Heart right ventricle (tissue), 16 donors: ENCODE measurements at regions not wholly inside any gene's neighbourhood (a gene's known extent, or its start where the extent isn't known, plus 50 kb on each side); places are given as distances from the start of the nearest gene placed in this dataset.
"Not testable (repeated sequence)": the region's sequence is repeated elsewhere in the genome, so short reads cannot be mapped to it uniquely, and the experiment has no call there.

Experiments used
- ATAC-seq, 8 donors: fragments of 200-7000 bp; cut with Tn5 transposase; one replicate each; pipeline ENCODE4 v1.9.1; 2020; ENCODE audit warnings: mild to moderate bottlenecking in 8 of 8, moderate library complexity in 8 of 8, moderate number of reproducible peaks in 1 of 8
- DNase-seq, 2 donors: peaks; one replicate each; pipeline ENCODE4 v3.0.0-alpha.2; 2020
- H3K27ac ChIP-seq, 10 donors: fragments of 200-600 bp; sonication (generic) in 2 of 10; one replicate each; pipeline versions ENCODE4 v1.5.0 to v1.8.0; 2020 to 2022; ENCODE audit warnings: mild to moderate bottlenecking in 3 of 10
- H3K27me3 ChIP-seq, 7 donors: fragments of 200-600 bp; one replicate each; pipeline ENCODE4 v1.8.0; 2021 to 2022; ENCODE audit warnings: mild to moderate bottlenecking in 2 of 7
- H3K36me3 ChIP-seq, 9 donors: fragments of 200-600 bp; sonication (generic) in 1 of 9; one replicate each; pipeline versions ENCODE4 v1.5.0 to v1.8.0; 2020 to 2022; ENCODE audit warnings: mild to moderate bottlenecking in 2 of 9
- H3K4me1 ChIP-seq, 9 donors: fragments of 200-600 bp; sonication (generic) in 1 of 9; one replicate each; pipeline versions ENCODE4 v1.5.0 to v1.8.0; 2020 to 2022; ENCODE audit warnings: mild to moderate bottlenecking in 4 of 9
- H3K4me3 ChIP-seq, 10 donors: fragments of 200-600 bp; sonication (generic) in 2 of 10; one replicate each; pipeline versions ENCODE4 v1.5.0 to v1.8.0; 2020 to 2022; ENCODE audit warnings: mild to moderate bottlenecking in 7 of 10, moderate library complexity in 2 of 10
- H3K9me3 ChIP-seq, 11 donors: fragments of 200-600 bp in 10 of 11; sonication (generic) in 2 of 11; one replicate each; pipeline versions ENCODE4 v1.5.0 to v1.8.0; 2013 to 2022; ENCODE audit warnings: mild to moderate bottlenecking in 2 of 11, control low read depth in 1 of 11, moderate library complexity in 1 of 11
- WGBS, 2 donors: extraction: QIAGEN DNeasy Blood & Tissue Kit; methylation state at CpG; one replicate each; pipeline ENCODE4 v1.1.7; 2013; ENCODE audit warnings: inconsistent platforms in 1 of 2; 5-methylcytosine and 5-hydroxymethylcytosine counted together
- intact Hi-C, 10 donors: fragments of 100-400 bp; cut with DNase I; formaldehyde crosslinking; loops; one replicate each; pipeline versions ENCODE4 v1.11.1 to v1.14.2; 2022
- TF ChIP-seq, protein P1 (sequence below), 9 donors: fragments of 200-600 bp; sonication (generic) in 2 of 9; IDR thresholded peaks; one replicate each; pipeline versions ENCODE4 v1.5.0 to v1.8.0; 2021 to 2022; ENCODE audit warnings: antibody characterized with exemption in 9 of 9, mild to moderate bottlenecking in 5 of 9, moderate library complexity in 1 of 9
- donor health status: Arrhythmogenic right ventricular cardiomyopathy.
- donor health status: ischemic (EF 13 %, LVEDD 7.1; RV severe dilation, severe dysfunction).
- donor health status: healthy with polysubstance abuse.
- donor health status: DM: no; HTN: yes; CAD: no.
- donor health status: DM: no; HTN: no; CAD: no.
- donor health status: ischemic (EF 25% LVEDD 6.9; RV normal size, moderate dysfunction).
- donor health status: ischemic (EF 25% LVEDD 5.7; RV mildly dilated, moderate dysfunction).
- donor health status: healthy.
- donor health status: DM: yes; HTN: yes; CAD: no.
- donor health status: Ischemic cardiomyopathy.
- donor health status: ischemic (EF 35%, LVEDD 5.7; RV mildly dilated, moderate dysfunction).
- donor health status: nonischemic (EF 11% LVEDD 7.7; RV severe dilation, severe dysfunction).
- donor health status: DM: yes; HTN: yes; CAD: no.
- donor health status: PGD.
- donor health status: ischemic (EF 29% LVEDD 5.4; RV normal size, mild dysfunction).
- donor health status: nonischemic (EF 23%, LVEDD 6.1; RV moderate dilation, normal function).

DNA sequence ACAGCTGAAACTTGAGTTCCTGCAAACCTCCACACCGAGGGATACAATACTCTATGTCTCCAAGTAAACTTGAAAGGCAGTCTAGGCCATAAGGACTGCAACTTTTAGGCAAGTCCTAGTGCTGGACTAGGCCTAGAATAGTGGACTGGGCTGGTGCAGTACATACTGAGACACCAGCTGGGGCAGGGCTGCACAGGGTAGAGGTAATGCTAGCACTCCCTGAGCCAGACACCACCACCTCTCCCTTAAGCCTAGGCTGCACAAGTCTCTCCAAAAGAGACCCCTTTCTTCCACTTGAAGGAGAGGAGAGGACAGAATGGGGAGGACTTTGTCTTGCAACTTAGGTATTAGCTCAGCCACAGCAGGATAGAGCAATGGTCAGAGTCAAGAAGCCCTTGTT, 65.7 kb upstream of the PTPRK start:
- DNase-seq: no peak
- Histone ChIP-seq H3K27ac (no peak overlapping the region), H3K27me3 (no peaks in the 10 kb centered on the region), H3K4me1 (no peaks in the 10 kb centered on the region), H3K9me3 (peaks cover 0 to 26% (median 4%) of the 10 kb centered on the region in 11 donors), H3K4me3 (no peak overlapping the region), H3K36me3 (no peaks in the 10 kb centered on the region)
- 76 to 83% methylated on average over 1 of the region's 1 CpG for WGBS, 2 donors
- peak in 1 of 8 donors; percentile 55 for ATAC-seq
- TF ChIP-seq, protein P1, sequence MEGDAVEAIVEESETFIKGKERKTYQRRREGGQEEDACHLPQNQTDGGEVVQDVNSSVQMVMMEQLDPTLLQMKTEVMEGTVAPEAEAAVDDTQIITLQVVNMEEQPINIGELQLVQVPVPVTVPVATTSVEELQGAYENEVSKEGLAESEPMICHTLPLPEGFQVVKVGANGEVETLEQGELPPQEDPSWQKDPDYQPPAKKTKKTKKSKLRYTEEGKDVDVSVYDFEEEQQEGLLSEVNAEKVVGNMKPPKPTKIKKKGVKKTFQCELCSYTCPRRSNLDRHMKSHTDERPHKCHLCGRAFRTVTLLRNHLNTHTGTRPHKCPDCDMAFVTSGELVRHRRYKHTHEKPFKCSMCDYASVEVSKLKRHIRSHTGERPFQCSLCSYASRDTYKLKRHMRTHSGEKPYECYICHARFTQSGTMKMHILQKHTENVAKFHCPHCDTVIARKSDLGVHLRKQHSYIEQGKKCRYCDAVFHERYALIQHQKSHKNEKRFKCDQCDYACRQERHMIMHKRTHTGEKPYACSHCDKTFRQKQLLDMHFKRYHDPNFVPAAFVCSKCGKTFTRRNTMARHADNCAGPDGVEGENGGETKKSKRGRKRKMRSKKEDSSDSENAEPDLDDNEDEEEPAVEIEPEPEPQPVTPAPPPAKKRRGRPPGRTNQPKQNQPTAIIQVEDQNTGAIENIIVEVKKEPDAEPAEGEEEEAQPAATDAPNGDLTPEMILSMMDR (IDR thresholded peaks at IDR 0.05): no peak
- intact Hi-C loops: no loop called here

DNA sequence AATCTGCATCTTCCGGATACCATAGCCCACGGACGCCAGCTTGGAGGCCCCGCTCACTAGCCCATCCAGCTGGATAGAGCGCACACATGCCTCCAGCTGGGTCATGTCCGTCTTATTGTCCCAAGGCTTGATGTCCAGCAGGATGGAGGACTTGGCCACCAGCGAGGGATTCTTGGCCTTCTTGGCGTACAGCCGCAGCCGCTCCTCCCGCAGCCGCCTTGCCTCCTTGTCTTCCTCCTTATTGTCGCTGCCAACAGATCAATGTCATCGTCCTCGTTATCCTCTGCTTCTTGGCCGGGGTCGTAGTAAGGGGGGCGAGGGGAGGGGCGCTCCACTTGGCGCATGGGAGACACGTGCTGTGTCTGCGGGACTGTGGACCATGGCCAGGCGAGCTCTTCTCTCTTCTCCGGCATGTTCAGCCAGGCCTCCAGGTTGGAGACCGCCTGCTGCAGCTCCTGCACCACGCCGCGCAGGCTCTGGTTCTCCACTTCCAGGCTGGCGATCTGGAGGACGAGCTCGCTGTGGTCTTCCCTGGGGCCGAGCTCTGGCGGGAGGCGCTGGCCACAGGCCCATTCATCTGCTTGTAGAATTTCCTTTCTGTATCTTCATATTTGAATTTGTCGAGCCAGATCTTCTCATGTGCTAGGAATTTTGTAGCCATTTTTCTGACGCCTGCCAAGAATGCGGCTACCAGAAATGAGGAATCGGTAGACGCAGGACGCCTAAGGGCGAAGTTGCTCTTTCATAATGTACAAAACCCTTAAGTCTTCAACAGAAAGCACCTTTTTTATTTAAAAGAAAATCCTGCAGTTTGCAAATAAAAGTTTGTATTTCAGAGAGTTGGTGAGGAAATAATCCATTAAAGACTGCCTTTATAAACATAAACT, 60.1 kb upstream of the PTPRK start:
- no peaks in the 10 kb centered on the region for H3K9me3 ChIP-seq
- no peak overlapping the region for H3K4me3 ChIP-seq
- intact Hi-C loops: no loop called here
- DNase-seq: no peak
- no peaks in the 10 kb centered on the region for H3K27me3 ChIP-seq
- no peaks in the 10 kb centered on the region for H3K36me3 ChIP-seq
- H3K4me1 ChIP-seq: no peaks in the 10 kb centered on the region
- 89 to 92% methylated on average over 41 of the region's 41 CpGs for WGBS, 2 donors
- TF ChIP-seq, protein P1 (IDR thresholded peaks at IDR 0.05): no peak
- no peak for ATAC-seq
- H3K27ac ChIP-seq: no peak overlapping the region

DNA sequence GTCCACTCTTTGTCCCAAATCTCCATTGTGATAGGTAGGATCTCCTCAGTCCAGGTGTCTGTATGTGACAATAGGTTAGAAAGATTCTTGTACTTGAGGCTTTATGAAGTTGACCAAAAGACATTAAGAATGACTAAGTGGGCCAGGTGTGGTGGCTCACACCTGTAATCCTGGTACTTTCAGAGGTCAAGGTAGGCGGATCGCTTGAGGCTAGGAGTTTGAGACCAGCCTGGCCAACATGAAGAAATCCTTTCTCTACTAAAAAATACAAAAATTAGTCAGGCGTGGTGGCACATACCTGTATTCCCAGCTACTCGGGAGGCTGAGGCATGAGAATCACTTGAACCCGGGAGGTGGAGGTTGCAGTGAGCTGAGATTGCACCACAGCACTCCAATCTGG, 54.9 kb upstream of the PTPRK start:
- intact Hi-C loops, DNase-seq, H3K27ac ChIP-seq: not testable (repeated sequence)

DNA sequence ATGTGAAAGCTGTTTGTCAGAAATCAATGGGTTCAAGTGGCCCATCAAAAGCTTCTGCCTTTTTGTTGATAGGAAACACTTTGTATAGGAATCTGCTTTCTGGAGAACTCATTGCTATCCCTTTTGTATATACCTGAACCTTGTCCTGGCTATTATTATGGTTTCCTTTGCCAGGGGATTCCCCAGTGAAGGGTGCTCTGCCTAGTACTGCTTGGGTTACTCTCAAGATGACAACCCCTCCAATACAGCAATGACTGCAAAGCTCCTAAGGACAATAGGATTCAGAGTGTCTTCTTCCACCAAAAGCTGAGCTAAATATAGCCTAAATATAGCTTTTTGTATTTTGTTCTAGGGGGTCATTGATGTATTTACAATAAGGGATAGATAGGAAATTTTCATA, 54.0 kb upstream of the PTPRK start:
- peaks cover 0 to 13% (median 12%) of the 10 kb centered on the region in 9 donors for H3K4me1 ChIP-seq
- H3K4me3 ChIP-seq: no peak overlapping the region
- intact Hi-C loops: no loop called here
- ATAC-seq (no peak), DNase-seq (no peak)
- H3K27ac ChIP-seq: no peak overlapping the region
- no peaks in the 10 kb centered on the region for H3K36me3 ChIP-seq
- no peaks in the 10 kb centered on the region for H3K9me3 ChIP-seq
- no peaks in the 10 kb centered on the region for H3K27me3 ChIP-seq
- TF ChIP-seq, protein P1 (IDR thresholded peaks at IDR 0.05): no peak

More for the DNA sequence above, 54.9 kb upstream of the PTPRK start:
- not testable (repeated sequence) for H3K36me3 ChIP-seq, H3K9me3 ChIP-seq, ATAC-seq, H3K4me3 ChIP-seq, H3K4me1 ChIP-seq, H3K27me3 ChIP-seq
- 95 to 100% methylated on average over 5 of the region's 5 CpGs for WGBS, 2 donors

DNA sequence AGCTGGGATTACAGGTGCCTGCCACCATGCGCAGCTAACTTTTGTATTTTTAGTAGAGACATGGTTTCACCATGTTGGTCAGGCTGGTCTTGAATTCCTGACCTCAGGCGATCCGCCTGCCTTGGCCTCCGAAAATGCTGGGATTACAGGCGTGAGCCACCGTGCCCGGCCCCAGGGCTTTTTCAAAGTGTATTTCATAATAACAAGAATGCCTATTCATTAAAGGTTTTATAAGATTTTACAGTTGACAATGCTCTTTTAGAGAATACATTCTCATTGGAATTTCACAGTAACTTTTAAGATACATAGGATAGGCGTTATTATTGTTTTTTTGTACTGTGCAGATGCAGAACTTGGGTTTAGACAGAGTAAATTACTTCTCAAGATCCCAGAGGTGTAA, 52.6 kb upstream of the PTPRK start:
- WGBS, 2 donors: 95 to 99% methylated on average over 8 of the region's 8 CpGs
- DNase-seq (no peak), ATAC-seq (no peak)
- Histone ChIP-seq H3K4me1 (peaks cover 0 to 13% (median 12%) of the 10 kb centered on the region in 9 donors), H3K36me3 (no peaks in the 10 kb centered on the region), H3K27me3 (no peaks in the 10 kb centered on the region), H3K9me3 (no peaks in the 10 kb centered on the region), H3K4me3 (no peak overlapping the region), H3K27ac (no peak overlapping the region)
- intact Hi-C loops: no loop called here
- TF ChIP-seq, protein P1 (IDR thresholded peaks at IDR 0.05): no peak
